Erythroblast (primary cell): ENCODE measurements at regions not wholly inside any gene's neighbourhood (a gene's known extent, or its start where the extent isn't known, plus 50 kb on each side); places are given as distances from the start of the nearest gene placed in this dataset.

Experiments
- GATA1 ChIP-seq: IDR thresholded peaks from 2 replicates; pipeline ENCODE4 v1.6.1; 2011; ENCODE audit warnings: low read depth, mild to moderate bottlenecking, control low read depth, low read length, moderate library complexity
- POLR2A ChIP-seq: IDR thresholded peaks from 2 replicates; pipeline ENCODE4 v1.6.1; 2011; ENCODE audit warnings: mild to moderate bottlenecking, low read length

DNA sequence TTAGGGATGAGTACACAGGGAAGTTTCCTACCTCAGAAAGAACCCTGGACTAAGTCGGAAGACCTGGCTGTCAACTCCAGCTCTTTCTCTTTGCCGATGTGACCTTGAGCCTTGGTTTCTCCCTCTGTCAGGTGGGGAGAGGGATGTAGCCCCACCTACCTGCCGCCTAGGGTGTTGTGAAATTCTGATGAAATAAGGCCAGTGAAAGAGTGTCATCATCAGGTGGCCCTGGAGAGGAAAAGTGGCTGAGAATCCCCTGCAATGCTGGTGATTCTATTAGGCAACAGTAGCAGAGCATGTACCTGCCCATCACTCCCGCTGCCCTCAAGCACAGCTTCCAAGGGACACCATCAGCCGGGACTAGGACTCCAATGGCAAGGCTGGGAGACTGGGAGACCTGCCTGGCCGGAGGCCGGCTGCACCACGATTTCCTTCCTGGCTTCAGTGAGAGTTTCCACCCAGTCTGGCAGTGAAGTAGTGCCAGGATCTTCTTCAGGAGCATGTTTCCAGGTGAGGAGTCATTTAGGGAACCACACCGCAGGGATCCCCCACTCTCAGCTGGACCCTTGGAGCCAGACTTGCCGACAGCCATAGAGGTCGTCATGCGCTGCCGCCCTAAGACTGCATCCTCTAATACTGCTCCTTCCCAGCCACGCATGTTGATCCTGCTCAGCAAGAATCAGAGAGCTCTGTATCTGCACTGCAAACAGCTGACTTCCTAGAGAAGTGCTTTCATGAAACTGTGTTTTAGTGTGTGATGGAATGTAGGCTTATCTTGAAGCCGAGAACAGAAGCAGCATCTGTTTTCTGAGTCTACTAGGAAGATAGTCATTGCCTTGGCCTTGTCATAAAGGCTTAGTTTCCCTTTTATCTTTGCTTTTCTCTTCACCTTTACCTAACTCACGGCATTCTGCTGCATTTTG, 88.0 kb upstream of the F3 start:
- TF ChIP-seq POLR2A (no peak), GATA1 (no peak)
